ENCODE measurements at regions not wholly inside any gene's neighbourhood (a gene's known extent, or its start where the extent isn't known, plus 50 kb on each side); places are given as distances from the start of the nearest gene placed in this dataset.
"Not testable (repeated sequence)": the region's sequence is repeated elsewhere in the genome, so short reads cannot be mapped to it uniquely, and the experiment has no call there.

- H3K4me3 ChIP-seq (ENCODE audit: low read depth, low read length) = no peak overlapping the region
Measured at GRCh38 chr3:75237477-75237876, 426.7 kb upstream of the FRG2C start.

GRCh38 chr3:75241226-75241962 is 422.7 kb upstream of the FRG2C start:
- not testable (repeated sequence) for H3K4me3 ChIP-seq (ENCODE audit: low read depth, low read length)

More at GRCh38 chr3:75237477-75237876, 426.7 kb upstream of the FRG2C start:
- no peak for TF ChIP-seq CTCF (IDR thresholded peaks at IDR 0.05; ENCODE audit: borderline replicate concordance, insufficient read depth, low read depth, low read length)

GRCh38 chr3:75242012-75242735 is 422.0 kb upstream of the FRG2C start:
- no peak for TF ChIP-seq CTCF (IDR thresholded peaks at IDR 0.05; ENCODE audit: borderline replicate concordance, insufficient read depth, low read depth, low read length)
- H3K4me3 ChIP-seq (ENCODE audit: low read depth, low read length) = no peak overlapping the region

GRCh38 chr3:75248974-75249373 is 415.2 kb upstream of the FRG2C start:
- TF ChIP-seq CTCF (IDR thresholded peaks at IDR 0.05; ENCODE audit: borderline replicate concordance, insufficient read depth, low read depth, low read length) = no peak
- no peak overlapping the region for H3K4me3 ChIP-seq (ENCODE audit: low read depth, low read length)

GRCh38 chr3:75254685-75255084 is 409.4 kb upstream of the FRG2C start:
- H3K4me3 ChIP-seq (ENCODE audit: low read depth, low read length) = no peak overlapping the region
- no peak for TF ChIP-seq CTCF (IDR thresholded peaks at IDR 0.05; ENCODE audit: borderline replicate concordance, insufficient read depth, low read depth, low read length)

- not testable (repeated sequence) for H3K4me3 ChIP-seq (ENCODE audit: low read depth, low read length)
- 0 out of 2 replicates have a peak, but pooled peaks have one; percentile 5 for TF ChIP-seq CTCF (IDR thresholded peaks at IDR 0.05; ENCODE audit: borderline replicate concordance, insufficient read depth, low read depth, low read length)
Measured at GRCh38 chr3:75258825-75259683, 405.1 kb upstream of the FRG2C start.

GRCh38 chr3:75260975-75261374 is 403.2 kb upstream of the FRG2C start:
- not testable (repeated sequence) for H3K4me3 ChIP-seq (ENCODE audit: low read depth, low read length)

Data from GM12875 (cell line).